NCI-H82 (cell line): ENCODE measurements at regions not wholly inside any gene's neighbourhood (a gene's known extent, or its start where the extent isn't known, plus 50 kb on each side); places are given as distances from the start of the nearest gene placed in this dataset.
"Not testable (repeated sequence)": the region's sequence is repeated elsewhere in the genome, so short reads cannot be mapped to it uniquely, and the experiment has no call there.

ENCODE experiments used
- DNase-seq: peaks from one replicate; lab custom pipeline; 2025; lab: John Stamatoyannopoulos, UW

DNA sequence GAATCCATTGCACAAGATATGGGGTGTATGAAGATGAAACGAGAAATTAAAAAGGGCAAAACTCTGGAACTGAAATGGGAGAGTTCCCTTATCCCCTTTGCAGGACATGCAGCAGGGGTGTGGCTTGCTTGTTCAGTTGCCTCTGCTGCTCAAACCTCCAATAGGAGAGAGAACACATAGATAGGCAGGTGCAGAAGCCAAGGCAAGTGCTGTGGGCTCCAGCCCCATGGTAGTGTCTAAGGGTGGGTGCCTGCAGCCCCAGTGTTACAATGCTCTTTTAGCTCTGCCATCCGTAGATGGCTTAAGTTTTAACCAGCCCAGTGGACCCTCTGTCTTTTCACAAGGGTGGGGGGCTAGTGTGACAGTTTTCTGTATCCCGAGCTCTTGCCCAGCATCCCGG is 69.7 kb downstream of the CMAS start:
- DNase-seq = no peak

DNA sequence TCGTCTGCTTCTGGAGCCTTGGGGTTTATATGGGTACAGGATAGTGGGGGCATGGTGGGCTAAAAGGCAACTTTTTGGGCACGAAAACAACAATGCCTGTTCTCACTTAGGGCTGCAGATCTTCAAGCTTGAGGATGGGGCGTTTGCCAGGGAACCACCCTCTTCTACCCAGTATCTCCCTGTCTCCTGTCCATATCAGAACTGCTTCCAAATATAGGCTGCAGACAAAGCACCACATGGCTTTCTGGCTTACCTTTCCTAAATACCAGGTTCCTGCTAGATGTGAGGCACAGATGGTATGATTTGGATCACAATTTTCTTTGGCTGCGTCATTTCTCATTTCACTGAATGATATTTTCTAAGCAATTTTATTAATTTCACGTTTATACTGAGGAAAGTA is 70.4 kb downstream of the CMAS start:
- DNase-seq = no peak

DNA sequence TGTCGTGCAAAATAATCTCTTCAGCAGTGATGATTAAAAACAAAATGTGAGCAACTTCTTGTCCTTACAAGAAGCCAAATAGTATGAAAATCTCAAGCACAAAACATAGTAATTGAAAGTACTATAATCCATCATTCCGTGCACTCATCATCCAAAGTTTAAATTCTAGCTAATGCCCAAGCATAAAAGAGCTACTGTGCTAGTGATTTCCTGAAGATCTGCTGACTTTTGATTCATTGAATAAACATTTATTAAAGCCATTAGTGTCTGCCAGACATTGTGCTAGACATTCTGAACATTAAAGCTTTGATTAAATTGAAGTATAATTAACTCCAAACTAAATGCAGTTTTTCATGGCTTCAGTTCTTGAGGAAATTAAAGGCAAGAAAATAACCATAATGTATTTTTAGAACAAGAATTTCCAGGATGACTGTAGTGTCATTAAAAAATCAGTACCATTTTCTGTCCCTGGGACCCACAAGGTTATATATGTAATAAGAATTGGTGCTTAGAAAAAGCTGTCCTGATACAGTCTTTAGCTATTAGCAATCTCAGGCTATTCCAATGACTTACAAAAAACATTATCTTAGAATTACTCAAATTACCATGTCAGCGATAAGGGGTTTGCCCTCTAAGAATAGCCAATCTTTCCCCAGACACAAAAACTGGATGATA is 71.7 kb downstream of the CMAS start:
- DNase-seq = no peak

DNA sequence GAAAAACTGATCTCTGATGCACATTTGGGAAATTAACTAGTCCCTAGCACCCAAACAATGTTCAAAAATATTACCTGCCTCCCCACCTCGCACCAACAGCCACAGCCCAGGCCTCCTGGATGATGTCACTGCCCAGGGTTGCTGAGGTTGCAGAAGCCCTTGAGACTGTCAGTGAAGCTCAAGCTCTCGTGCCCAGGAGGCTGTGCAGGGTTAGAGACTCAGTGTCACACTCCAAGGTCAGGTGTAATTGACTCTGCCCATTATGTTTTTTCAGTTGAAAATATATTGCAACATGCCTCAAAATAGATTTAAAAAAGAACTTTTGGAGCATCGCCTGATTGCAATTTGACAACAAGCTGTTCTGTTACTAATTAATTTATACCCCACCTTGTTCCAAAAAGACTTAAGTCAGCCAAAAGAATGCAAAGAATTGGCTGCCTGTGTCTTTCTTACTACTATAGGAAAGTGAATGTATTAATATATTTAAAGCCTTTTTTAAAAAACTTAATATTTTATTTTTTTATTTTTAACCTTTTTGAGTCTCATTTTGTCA is 72.3 kb downstream of the CMAS start:
- no peak for DNase-seq

DNA sequence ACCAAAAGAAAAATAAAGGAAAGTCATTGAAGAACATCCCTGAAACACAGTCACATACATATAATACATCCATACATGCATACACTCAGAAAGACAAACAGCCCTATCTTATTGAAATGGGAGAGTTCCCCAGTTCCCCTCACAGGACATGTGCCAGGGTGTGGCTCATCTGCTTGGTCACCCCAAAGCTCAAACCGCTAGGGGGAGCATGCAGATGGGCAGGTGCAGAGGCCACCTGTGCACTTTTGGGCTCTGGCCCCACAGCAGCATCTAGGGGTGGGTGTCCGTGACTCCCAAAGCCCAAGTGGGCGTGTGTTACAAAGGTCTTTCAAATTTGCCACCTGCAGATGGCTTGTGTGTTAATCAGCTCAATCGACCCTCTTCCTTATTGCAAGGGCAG is 75.2 kb downstream of the CMAS start:
- peak; percentile 43 for DNase-seq

DNA sequence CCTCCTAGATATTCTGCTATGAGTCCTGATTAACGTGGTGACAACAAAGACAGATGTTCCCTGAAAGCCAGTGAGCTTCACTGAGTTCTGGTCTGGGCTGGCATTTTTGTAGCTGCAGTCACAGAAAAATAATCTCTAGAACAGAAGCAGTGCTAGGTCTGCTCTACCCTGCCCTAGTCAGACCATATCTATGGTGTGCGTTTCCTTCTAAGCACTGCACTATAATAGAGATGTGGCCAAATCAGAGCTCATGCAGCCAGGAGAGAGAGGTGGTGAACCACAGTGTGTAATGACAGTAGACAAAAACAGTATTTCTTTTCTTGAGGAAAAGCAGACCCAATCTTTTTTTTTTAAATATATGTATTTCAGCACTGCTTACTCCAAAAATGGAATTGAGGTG is 76.3 kb downstream of the CMAS start:
- no peak for DNase-seq

DNA sequence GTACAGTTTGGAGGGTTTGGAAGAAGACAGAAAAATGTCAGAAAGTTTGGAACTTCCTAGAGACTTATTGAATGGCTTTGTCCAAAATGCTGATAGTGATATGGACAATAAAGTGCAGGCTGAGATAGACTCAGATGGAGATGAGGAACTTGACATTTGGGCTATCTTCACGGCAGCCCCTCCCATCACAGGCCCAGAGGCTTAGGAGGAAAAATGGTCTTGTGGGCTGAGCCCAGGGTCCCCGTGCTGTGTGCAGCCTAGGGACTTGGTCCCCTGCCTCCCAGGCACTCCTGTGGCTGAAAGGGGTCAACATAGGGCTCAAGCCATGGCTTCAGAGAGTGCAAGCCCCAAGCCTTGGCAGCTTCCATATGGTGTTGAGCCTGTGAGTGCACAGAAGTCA is 79.0 kb downstream of the CMAS start:
- no peak for DNase-seq

DNA sequence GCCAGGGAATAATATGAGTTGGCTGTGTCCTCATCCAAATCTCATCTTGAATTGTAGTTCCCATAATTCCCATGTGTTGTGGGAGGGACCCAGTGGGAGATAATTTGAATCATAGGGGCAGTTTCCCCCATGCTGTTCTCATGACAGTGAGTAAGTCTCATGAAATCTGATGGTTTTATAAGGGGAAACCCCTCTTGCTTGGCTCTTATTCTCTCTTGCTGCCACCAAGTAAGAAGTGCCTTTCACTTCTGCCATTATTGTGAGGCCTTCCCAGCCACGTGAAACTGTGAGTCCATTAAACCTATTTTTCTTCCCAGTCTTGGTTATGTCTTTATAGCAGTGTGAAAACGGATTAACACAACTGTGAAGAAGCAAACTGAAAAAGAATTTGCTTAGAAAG is 80.1 kb downstream of the CMAS start:
- DNase-seq = not testable (repeated sequence)

DNA sequence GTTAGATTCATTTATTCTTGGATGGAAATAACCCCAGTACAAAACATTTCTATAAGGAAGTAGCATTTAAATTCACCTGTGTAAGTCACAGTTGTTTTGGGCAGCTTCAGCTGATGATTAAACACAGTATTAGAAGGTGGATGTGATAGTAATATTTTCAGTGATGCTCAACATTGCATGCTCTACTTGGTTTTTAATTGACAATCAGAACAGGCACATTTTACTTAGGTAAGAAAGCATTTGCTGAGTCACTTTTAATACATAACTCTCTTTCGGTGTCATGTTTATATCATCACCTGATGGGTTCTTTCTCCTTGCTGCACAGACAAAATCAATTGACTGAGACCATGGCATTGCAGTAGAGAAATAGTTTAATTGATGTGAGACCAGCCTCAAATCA is 80.7 kb downstream of the CMAS start:
- DNase-seq = no peak

DNA sequence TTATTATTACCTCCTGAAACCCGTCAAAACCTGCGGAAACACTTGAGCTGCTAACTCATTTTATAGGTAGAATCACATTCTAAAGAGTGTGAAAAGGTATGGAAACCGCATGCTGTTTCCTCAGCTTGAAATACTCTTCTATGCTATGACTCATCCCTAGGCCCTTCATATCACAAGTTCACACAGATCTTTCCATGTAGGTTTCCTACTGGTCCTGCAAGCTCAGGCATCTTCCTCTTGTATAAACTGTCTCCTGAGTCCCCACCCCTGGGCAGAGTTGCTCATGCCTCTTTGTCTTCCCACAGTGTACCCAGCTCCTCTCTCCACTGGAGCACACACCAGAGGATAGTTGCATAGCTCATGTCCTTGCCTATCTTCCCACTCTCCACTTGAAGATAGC is 84.7 kb downstream of the CMAS start:
- no peak for DNase-seq

DNA sequence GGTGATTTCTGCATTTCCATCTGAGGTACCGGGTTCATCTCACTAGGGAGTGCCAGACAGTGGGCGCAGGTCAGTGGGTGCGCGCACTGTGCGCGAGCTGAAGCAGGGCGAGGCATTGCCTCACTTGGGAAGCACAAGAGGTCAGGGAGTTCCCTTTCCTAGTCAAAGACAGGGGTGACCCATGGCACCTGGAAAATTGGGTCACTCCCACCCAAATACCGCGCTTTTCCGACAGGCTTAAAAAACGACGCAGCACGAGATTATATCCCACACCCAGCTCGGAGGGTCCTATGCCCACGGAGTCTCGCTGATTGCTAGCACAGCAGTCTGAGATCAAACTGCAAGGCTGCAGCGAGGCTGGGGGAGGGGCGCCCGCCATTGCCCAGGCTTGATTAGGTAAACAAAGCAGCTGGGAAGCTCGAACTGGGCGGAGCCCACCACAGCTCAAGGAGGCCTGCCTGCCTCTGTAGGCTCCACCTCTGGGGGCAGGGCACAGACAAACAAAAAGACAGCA is 90.6 kb downstream of the CMAS start:
- DNase-seq = not testable (repeated sequence)
